ENCODE measurements at regions not wholly inside any gene's neighbourhood (a gene's known extent, or its start where the extent isn't known, plus 50 kb on each side); places are given as distances from the start of the nearest gene placed in this dataset.

DNA sequence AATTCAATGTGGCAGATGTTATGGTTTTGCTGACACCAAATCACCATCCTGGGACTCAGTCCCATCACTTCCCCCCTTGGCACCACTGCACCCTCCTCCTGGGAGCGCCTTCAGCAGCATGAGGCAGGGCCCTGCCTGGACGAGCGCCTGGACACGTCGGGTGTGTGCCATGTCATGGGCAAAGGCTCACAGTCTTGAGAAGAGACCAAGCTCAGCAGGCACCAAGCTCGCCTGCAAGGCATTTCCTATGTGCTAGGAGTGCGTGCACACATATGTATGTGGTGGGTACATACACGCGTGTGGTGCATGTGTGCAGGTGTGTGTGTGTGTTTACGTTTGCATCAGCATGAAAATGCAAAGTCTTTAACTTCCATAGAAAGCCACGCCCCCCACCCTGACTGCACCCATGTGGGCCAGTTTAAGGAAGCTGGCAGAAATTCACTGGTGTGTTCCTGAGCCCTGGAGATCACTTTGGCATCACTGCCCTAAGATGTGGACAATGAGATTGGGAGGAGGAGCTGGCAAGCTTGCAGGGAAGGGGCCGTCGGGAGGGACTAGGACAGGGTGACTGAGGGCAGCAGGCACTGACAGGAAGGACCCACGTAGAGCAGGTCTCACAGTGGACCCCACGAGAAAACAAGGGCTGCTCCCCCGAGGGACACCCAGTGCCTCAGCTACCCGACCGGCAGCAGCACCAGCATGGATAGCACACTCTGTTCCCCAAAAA lies 169.9 kb upstream of the PPP2R2D start:
- Histone ChIP-seq H3K27me3 (peaks cover 0 to 4% of the 10 kb centered on the region in 2 donors), H3K4me1 (no peaks in the 10 kb centered on the region), H3K9me3 (peaks cover 0 to 20% of the 10 kb centered on the region in 2 donors), H3K36me3 (no peaks in the 10 kb centered on the region), H3K4me3 (no peak overlapping the region), H3K27ac (no peak overlapping the region)
- no peak for TF ChIP-seq CTCF (IDR thresholded peaks at IDR 0.05)
- no peak for TF ChIP-seq POLR2A (IDR thresholded peaks at IDR 0.05)
- TF ChIP-seq POLR2AphosphoS5 (IDR thresholded peaks at IDR 0.05), result no peak
- intact Hi-C loops (cut with DNase I; ENCODE audit: low total_unique reads), result no loop called here
- no peak for DNase-seq (ENCODE audit: low spot score in 2 of 2)

GRCh38 chr10:131731780-131732630 lies 168.8 kb upstream of the PPP2R2D start:
- no peak overlapping the region for H3K4me3 ChIP-seq
- no peak for TF ChIP-seq CTCF (IDR thresholded peaks at IDR 0.05)
- TF ChIP-seq POLR2AphosphoS5 (IDR thresholded peaks at IDR 0.05), result no peak
- TF ChIP-seq POLR2A (IDR thresholded peaks at IDR 0.05), result no peak
- peaks cover 0 to 20% of the 10 kb centered on the region in 2 donors for H3K9me3 ChIP-seq
- intact Hi-C loops (cut with DNase I; ENCODE audit: low total_unique reads), result no loop called here
- H3K36me3 ChIP-seq, result no peaks in the 10 kb centered on the region
- no peak overlapping the region for H3K27ac ChIP-seq
- DNase-seq (ENCODE audit: low spot score in 2 of 2), result no peak
- H3K27me3 ChIP-seq, result peaks cover 0 to 12% of the 10 kb centered on the region in 2 donors
- H3K4me1 ChIP-seq, result no peaks in the 10 kb centered on the region

- Histone ChIP-seq H3K4me3 (no peak overlapping the region), H3K27me3 (peaks cover 0 to 15% of the 10 kb centered on the region in 2 donors), H3K36me3 (no peaks in the 10 kb centered on the region), H3K27ac (no peak overlapping the region), H3K9me3 (peaks cover 0 to 20% of the 10 kb centered on the region in 2 donors), H3K4me1 (no peaks in the 10 kb centered on the region)
- no peak for TF ChIP-seq POLR2A (IDR thresholded peaks at IDR 0.05)
- TF ChIP-seq CTCF (IDR thresholded peaks at IDR 0.05), result no peak
- TF ChIP-seq POLR2AphosphoS5 (IDR thresholded peaks at IDR 0.05), result no peak
- DNase-seq (ENCODE audit: low spot score in 2 of 2), result no peak
- intact Hi-C loops (cut with DNase I; ENCODE audit: low total_unique reads), result no loop called here
These were observed 168.1 kb upstream of the PPP2R2D start for GRCh38 chr10:131732631-131733127.

DNA sequence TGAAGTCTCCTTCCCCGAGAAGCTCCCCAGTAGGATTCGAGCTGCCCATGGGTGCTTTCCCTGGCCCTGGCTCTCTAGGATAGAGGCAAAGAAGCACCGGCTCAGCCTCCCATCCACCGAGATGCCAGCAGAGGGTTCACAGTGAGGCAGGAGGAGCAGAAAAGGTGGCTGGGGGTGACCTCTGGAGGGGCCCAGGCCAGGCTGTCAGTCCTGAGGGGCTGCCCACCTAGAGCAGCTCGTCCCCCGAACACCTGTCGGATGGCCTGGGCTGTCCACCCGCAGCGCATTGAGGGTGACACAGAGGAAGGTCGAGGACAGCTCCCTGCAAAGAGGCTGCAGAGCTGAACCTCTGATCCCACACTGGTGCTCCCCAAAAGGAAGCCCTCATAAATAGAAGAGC lies 167.2 kb upstream of the PPP2R2D start:
- no peaks in the 10 kb centered on the region for H3K36me3 ChIP-seq
- no peak overlapping the region for H3K4me3 ChIP-seq
- intact Hi-C loops (cut with DNase I; ENCODE audit: low total_unique reads), result no loop called here

DNA sequence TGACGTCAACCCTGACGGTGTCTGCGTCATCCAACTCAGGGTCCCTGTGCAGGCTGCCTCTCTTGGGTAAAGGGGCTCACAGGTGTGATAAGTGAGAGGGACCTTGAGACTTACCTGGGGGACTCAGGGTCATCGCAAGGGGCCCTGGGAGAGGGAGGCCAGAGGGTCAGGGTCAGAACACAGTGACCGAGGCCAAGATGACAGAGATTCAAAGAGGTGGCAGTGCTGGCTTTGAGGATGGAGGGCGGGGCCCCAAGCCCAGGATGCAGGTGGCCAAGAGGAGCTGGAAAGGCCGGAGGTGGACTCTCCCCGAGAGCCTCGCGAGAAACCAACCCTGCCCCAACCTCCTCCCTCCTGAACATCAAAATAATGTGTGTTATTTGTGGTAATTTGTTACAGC lies 165.2 kb upstream of the PPP2R2D start:
- Histone ChIP-seq H3K4me3 (no peak overlapping the region), H3K27ac (no peak overlapping the region), H3K27me3 (peaks cover 0 to 31% of the 10 kb centered on the region in 2 donors), H3K4me1 (no peaks in the 10 kb centered on the region), H3K9me3 (peaks cover 0 to 20% of the 10 kb centered on the region in 2 donors), H3K36me3 (no peaks in the 10 kb centered on the region)
- intact Hi-C loops (cut with DNase I; ENCODE audit: low total_unique reads), result no loop called here
- TF ChIP-seq POLR2A (IDR thresholded peaks at IDR 0.05) (no peak), POLR2AphosphoS5 (IDR thresholded peaks at IDR 0.05) (no peak), CTCF (IDR thresholded peaks at IDR 0.05) (no peak)
- no peak for DNase-seq (ENCODE audit: low spot score in 2 of 2)

More for the DNA sequence above, 167.2 kb upstream of the PPP2R2D start:
- H3K27ac ChIP-seq, result no peak overlapping the region
- no peak for DNase-seq (ENCODE audit: low spot score in 2 of 2)
- H3K27me3 ChIP-seq, result peaks cover 0 to 21% of the 10 kb centered on the region in 2 donors
- no peak for TF ChIP-seq POLR2A (IDR thresholded peaks at IDR 0.05)
- peaks cover 0 to 20% of the 10 kb centered on the region in 2 donors for H3K9me3 ChIP-seq
- no peaks in the 10 kb centered on the region for H3K4me1 ChIP-seq
